HEK293 (cell line): ENCODE measurements at regions not wholly inside any gene's neighbourhood (a gene's known extent, or its start where the extent isn't known, plus 50 kb on each side); places are given as distances from the start of the nearest gene placed in this dataset.

Experiments
- CTCF ChIA-PET: fragments of 350-600 bp; formaldehyde crosslinking; extraction: SDS; loops from one replicate; lab custom pipeline; 2021; ENCODE audit warnings: antibody characterized with exemption; lab: Yijun Ruan, JAX
- POLR2A ChIA-PET: fragments of 300-600 bp; formaldehyde crosslinking; extraction: SDS; loops from one replicate; lab custom pipeline; 2020; ENCODE audit warnings: antibody characterized with exemption, inconsistent platforms; lab: Yijun Ruan, JAX
- H3K27ac ChIP-seq: fragments of 200-500 bp; sonication (Bioruptor generic); 2 replicates; pipeline ENCODE4 v1.5.1; 2014; ENCODE audit warnings: low read depth, low read length, control low read depth, inconsistent platforms; ENCODE audit errors: extremely low read depth
- H3K36me3 ChIP-seq, 2 experiments: fragments of 200-500 bp in 1 of 2; sonication (Bioruptor generic) in 1 of 2; 1 replicate in 1 of 2; 2 replicates in 1 of 2; pipeline ENCODE4 v1.5.1; 2014 to 2017; ENCODE audit warnings: inconsistent platforms in 2 of 2, low read length in 2 of 2; ENCODE audit not compliant: control insufficient read depth in 2 of 2, insufficient read depth in 1 of 2
- H3K4me1 ChIP-seq: fragments of 200-500 bp; sonication (Bioruptor generic); 2 replicates; pipeline ENCODE4 v1.5.1; 2014; ENCODE audit warnings: mild to moderate bottlenecking, low read length, inconsistent platforms; ENCODE audit not compliant: control insufficient read depth, insufficient read depth
- H3K4me3 ChIP-seq: 2 replicates; pipeline ENCODE4 v1.5.1; 2011; ENCODE audit warnings: low read depth, mild to moderate bottlenecking, control low read depth, low read length, moderate library complexity
- H3K9me3 ChIP-seq: fragments of 200-500 bp; sonication (Bioruptor generic); 2 replicates; pipeline ENCODE4 v1.5.1; 2014; ENCODE audit warnings: low read depth, low read length, inconsistent platforms; ENCODE audit not compliant: control insufficient read depth, insufficient read depth
- FEZF1 ChIP-seq: fragments of 450-650 bp; formaldehyde crosslinking; IDR thresholded peaks from 2 replicates; pipeline ENCODE4 v1.5.1; 2016; ENCODE audit warnings: missing biosample characterization, missing genetic modification characterization
- GLIS2 ChIP-seq: fragments of 450-650 bp; formaldehyde crosslinking; IDR thresholded peaks from 2 replicates; pipeline ENCODE4 v1.5.1; 2016; ENCODE audit warnings: missing biosample characterization, missing genetic modification characterization
- KLF16 ChIP-seq: fragments of 450-650 bp; formaldehyde crosslinking; IDR thresholded peaks from 2 replicates; pipeline ENCODE4 v1.5.1; 2017; ENCODE audit warnings: missing biosample characterization, missing genetic modification characterization
- KLF9 ChIP-seq: fragments of 450-650 bp; formaldehyde crosslinking; IDR thresholded peaks from 2 replicates; pipeline ENCODE4 v1.5.1; 2016; ENCODE audit warnings: missing biosample characterization, missing genetic modification characterization, low read depth
- OSR2 ChIP-seq: fragments of 450-650 bp; formaldehyde crosslinking; IDR thresholded peaks from 2 replicates; pipeline ENCODE4 v1.5.1; 2016; ENCODE audit warnings: missing biosample characterization, missing genetic modification characterization
- REPIN1 ChIP-seq: fragments of 450-650 bp; formaldehyde crosslinking; IDR thresholded peaks from 2 replicates; pipeline ENCODE4 v1.5.1; 2017; ENCODE audit warnings: missing biosample characterization, missing genetic modification characterization, low read depth
- TRIM28 ChIP-seq: IDR thresholded peaks from 2 replicates; pipeline ENCODE4 v1.6.1; 2011; ENCODE audit warnings: low read length, control low read depth, borderline replicate concordance
- YY1 ChIP-seq: fragments of 450-650 bp; formaldehyde crosslinking; IDR thresholded peaks from 2 replicates; pipeline ENCODE4 v1.5.1; 2018; ENCODE audit warnings: missing biosample characterization, missing genetic modification characterization
- ZFP69B ChIP-seq: fragments of 450-650 bp; formaldehyde crosslinking; IDR thresholded peaks from 2 replicates; pipeline ENCODE4 v1.5.1; 2016; ENCODE audit warnings: missing biosample characterization, missing genetic modification characterization
- ZNF10 ChIP-seq: fragments of 450-650 bp; formaldehyde crosslinking; IDR thresholded peaks from 2 replicates; pipeline ENCODE4 v1.5.1; 2017; ENCODE audit warnings: missing biosample characterization, missing genetic modification characterization
- ZNF114 ChIP-seq: fragments of 450-650 bp; formaldehyde crosslinking; IDR thresholded peaks from 2 replicates; pipeline ENCODE4 v1.5.0; 2017; ENCODE audit warnings: missing biosample characterization, missing genetic modification characterization
- ZNF133 ChIP-seq: fragments of 450-650 bp; formaldehyde crosslinking; IDR thresholded peaks from 2 replicates; pipeline ENCODE4 v1.5.1; 2016; ENCODE audit warnings: missing biosample characterization, missing genetic modification characterization
- ZNF148 ChIP-seq: fragments of 450-650 bp; formaldehyde crosslinking; IDR thresholded peaks from 2 replicates; pipeline ENCODE4 v1.5.0; 2017; ENCODE audit warnings: missing biosample characterization, missing genetic modification characterization, borderline replicate concordance
- ZNF174 ChIP-seq: fragments of 450-650 bp; formaldehyde crosslinking; IDR thresholded peaks from 2 replicates; pipeline ENCODE4 v1.5.0; 2017; ENCODE audit warnings: missing biosample characterization, mild to moderate bottlenecking, missing genetic modification characterization
- ZNF221 ChIP-seq: fragments of 450-650 bp; formaldehyde crosslinking; IDR thresholded peaks from 2 replicates; pipeline ENCODE4 v1.5.1; 2017; ENCODE audit warnings: missing biosample characterization, missing genetic modification characterization, borderline replicate concordance
- ZNF324 ChIP-seq: fragments of 450-650 bp; formaldehyde crosslinking; IDR thresholded peaks from 2 replicates; pipeline ENCODE4 v1.5.1; 2016; ENCODE audit warnings: missing biosample characterization, missing genetic modification characterization
- ZNF561 ChIP-seq: fragments of 450-650 bp; IDR thresholded peaks from 2 replicates; pipeline ENCODE4 v1.5.1; 2018; ENCODE audit warnings: missing biosample characterization, missing genetic modification characterization, borderline replicate concordance
- ZNF596 ChIP-seq: fragments of 450-650 bp; IDR thresholded peaks from 2 replicates; pipeline ENCODE4 v1.5.0; 2018; ENCODE audit warnings: missing biosample characterization, mild to moderate bottlenecking, missing genetic modification characterization, moderate library complexity
- ZNF610 ChIP-seq: fragments of 450-650 bp; formaldehyde crosslinking; IDR thresholded peaks from 2 replicates; pipeline ENCODE4 v1.5.1; 2016; ENCODE audit warnings: missing biosample characterization, missing genetic modification characterization, borderline replicate concordance
- ZNF843 ChIP-seq: fragments of 450-650 bp; formaldehyde crosslinking; IDR thresholded peaks from 2 replicates; pipeline ENCODE4 v1.5.1; 2016; ENCODE audit warnings: missing biosample characterization, missing genetic modification characterization
- TF ChIP-seq, protein P1 (sequence below): fragments of 450-650 bp; formaldehyde crosslinking; IDR thresholded peaks from 2 replicates; pipeline ENCODE4 v1.5.1; 2016; ENCODE audit warnings: missing biosample characterization, missing genetic modification characterization, low read depth
- TF ChIP-seq, protein P2 (sequence below): fragments of 450-650 bp; formaldehyde crosslinking; IDR thresholded peaks from 2 replicates; pipeline ENCODE4 v1.5.1; 2016; ENCODE audit warnings: missing biosample characterization, missing genetic modification characterization
- TF ChIP-seq, protein P3 (sequence below): fragments of 450-650 bp; formaldehyde crosslinking; IDR thresholded peaks from 2 replicates; pipeline ENCODE4; 2016; ENCODE audit warnings: missing biosample characterization, missing genetic modification characterization

- TF ChIP-seq ZNF561 (tag by site-specific recombination) = no peak
- TF ChIP-seq ZFP69B (tag by site-specific recombination) = no peak
- TF ChIP-seq ZNF221 = no peak
- TF ChIP-seq, all 188 proteins: peak for 0
- Histone ChIP-seq H3K4me3 (no peak overlapping the region), H3K36me3 (no peaks in the 10 kb centered on the region), H3K9me3 (no peaks in the 10 kb centered on the region), H3K4me1 (no peaks in the 10 kb centered on the region), H3K27ac (no peak overlapping the region)
- POLR2A ChIA-PET = no interaction called here
- CTCF ChIA-PET = no interaction called here
These were observed 218.4 kb upstream of the VRK2 start for GRCh38 chr2:57828221-57828620.

DNA sequence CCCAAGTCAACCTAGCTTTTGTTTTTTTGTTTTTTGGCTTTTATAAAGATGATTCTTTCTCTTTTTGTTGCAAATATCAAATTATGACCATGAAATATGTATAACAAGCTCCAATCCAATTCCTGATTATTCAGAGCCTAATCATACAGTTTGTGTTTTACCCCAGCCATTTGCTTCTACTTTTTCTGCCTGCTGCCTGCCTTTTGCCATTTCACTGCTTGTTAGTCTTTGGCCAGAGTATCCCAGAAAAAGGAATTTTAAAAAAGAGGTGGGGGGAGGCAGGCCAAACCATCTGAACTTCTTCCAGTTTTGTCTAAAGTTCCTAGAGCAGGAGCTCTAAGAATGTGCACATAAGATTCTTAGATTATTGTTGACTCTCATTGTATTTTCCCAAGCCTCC is 211.9 kb upstream of the VRK2 start:
- Histone ChIP-seq H3K4me3 (no peak overlapping the region), H3K27ac (no peak overlapping the region), H3K9me3 (no peaks in the 10 kb centered on the region), H3K36me3 (no peaks in the 10 kb centered on the region), H3K4me1 (no peaks in the 10 kb centered on the region)
- TF ChIP-seq KLF9 (tag by site-specific recombination) = no peak
- TF ChIP-seq, protein P1, sequence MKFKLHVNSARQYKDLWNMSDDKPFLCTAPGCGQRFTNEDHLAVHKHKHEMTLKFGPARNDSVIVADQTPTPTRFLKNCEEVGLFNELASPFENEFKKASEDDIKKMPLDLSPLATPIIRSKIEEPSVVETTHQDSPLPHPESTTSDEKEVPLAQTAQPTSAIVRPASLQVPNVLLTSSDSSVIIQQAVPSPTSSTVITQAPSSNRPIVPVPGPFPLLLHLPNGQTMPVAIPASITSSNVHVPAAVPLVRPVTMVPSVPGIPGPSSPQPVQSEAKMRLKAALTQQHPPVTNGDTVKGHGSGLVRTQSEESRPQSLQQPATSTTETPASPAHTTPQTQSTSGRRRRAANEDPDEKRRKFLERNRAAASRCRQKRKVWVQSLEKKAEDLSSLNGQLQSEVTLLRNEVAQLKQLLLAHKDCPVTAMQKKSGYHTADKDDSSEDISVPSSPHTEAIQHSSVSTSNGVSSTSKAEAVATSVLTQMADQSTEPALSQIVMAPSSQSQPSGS = no peak
- no peak for TF ChIP-seq TRIM28
- TF ChIP-seq ZNF114 (tag by site-specific recombination) = no peak
- no peak for TF ChIP-seq ZNF133 (tag by site-specific recombination)
- ChIA-PET POLR2A (no interaction called here), CTCF (no interaction called here)

- no peaks in the 10 kb centered on the region for H3K36me3 ChIP-seq
- ChIA-PET POLR2A (no interaction called here), CTCF (no interaction called here)
- no peaks in the 10 kb centered on the region for H3K4me1 ChIP-seq
- no peaks in the 10 kb centered on the region for H3K9me3 ChIP-seq
- no peak overlapping the region for H3K27ac ChIP-seq
- H3K4me3 ChIP-seq = no peak overlapping the region
- TF ChIP-seq ZNF596 (tag by site-specific recombination) (no peak), ZNF174 (tag by site-specific recombination) (no peak), ZNF843 (no peak), GLIS2 (tag by site-specific recombination) (no peak), FEZF1 (tag by site-specific recombination) (no peak), ZNF10 (tag by site-specific recombination) (no peak), ZNF324 (tag by site-specific recombination) (no peak), YY1 (tag by site-specific recombination) (no peak), ZNF610 (tag by site-specific recombination) (no peak), ZNF148 (tag by site-specific recombination) (no peak), REPIN1 (tag by site-specific recombination) (no peak), KLF16 (tag by site-specific recombination) (no peak), OSR2 (tag by site-specific recombination) (no peak)
- TF ChIP-seq, protein P2, sequence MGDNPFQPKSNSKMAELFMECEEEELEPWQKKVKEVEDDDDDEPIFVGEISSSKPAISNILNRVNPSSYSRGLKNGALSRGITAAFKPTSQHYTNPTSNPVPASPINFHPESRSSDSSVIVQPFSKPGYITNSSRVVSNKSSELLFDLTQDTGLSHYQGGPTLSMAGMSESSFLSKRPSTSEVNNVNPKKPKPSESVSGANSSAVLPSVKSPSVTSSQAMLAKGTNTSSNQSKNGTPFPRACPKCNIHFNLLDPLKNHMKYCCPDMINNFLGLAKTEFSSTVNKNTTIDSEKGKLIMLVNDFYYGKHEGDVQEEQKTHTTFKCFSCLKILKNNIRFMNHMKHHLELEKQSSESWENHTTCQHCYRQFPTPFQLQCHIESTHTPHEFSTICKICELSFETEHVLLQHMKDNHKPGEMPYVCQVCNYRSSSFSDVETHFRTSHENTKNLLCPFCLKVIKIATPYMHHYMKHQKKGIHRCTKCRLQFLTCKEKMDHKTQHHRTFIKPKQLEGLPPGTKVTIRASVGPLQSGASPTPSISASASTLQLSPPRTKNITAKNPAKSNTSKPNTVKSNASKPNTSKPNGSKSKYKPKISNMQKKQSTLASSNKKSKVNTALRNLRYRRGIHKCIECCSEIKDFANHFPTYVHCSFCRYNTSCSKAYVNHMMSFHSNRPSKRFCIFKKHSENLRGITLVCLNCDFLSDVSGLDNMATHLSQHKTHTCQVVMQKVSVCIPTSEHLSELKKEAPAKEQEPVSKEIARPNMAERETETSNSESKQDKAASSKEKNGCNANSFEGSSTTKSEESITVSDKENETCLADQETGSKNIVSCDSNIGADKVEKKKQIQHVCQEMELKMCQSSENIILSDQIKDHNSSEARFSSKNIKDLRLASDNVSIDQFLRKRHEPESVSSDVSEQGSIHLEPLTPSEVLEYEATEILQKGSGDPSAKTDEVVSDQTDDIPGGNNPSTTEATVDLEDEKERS (tag by site-specific recombination) = no peak
- TF ChIP-seq, protein P3, sequence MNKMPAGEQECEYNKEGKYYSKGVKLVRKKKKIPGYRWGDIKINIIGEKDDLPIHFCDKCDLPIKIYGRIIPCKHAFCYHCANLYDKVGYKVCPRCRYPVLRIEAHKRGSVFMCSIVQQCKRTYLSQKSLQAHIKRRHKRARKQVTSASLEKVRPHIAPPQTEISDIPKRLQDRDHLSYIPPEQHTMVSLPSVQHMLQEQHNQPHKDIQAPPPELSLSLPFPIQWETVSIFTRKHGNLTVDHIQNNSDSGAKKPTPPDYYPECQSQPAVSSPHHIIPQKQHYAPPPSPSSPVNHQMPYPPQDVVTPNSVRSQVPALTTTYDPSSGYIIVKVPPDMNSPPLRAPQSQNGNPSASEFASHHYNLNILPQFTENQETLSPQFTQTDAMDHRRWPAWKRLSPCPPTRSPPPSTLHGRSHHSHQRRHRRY (tag by site-specific recombination) = no peak
- TF ChIP-seq, protein P1 = no peak
These were observed 204.1 kb upstream of the VRK2 start for GRCh38 chr2:57842531-57842930.
